ENCODE measurements at regions not wholly inside any gene's neighbourhood (a gene's known extent, or its start where the extent isn't known, plus 50 kb on each side); places are given as distances from the start of the nearest gene placed in this dataset.

GRCh38 chr14:104247336-104248202, 109.2 kb downstream of the KIF26A start:
- TF ChIP-seq HOXA7 (CRISPR knock-in tag; IDR thresholded peaks at IDR 0.05) (no peak), MYC (IDR thresholded peaks at IDR 0.05; ENCODE audit: borderline replicate concordance, low read length) (no peak), POLR2A (IDR thresholded peaks at IDR 0.05; ENCODE audit: low read length) (no peak), GATA3 (IDR thresholded peaks at IDR 0.05; ENCODE audit: borderline replicate concordance) (no peak), TFCP2L1 (CRISPR knock-in tag; IDR thresholded peaks at IDR 0.05) (no peak), FOXS1 (CRISPR knock-in tag; IDR thresholded peaks at IDR 0.05) (no peak), HEYL (CRISPR knock-in tag; IDR thresholded peaks at IDR 0.05) (no peak), FOSB (CRISPR knock-in tag; IDR thresholded peaks at IDR 0.05) (no peak)
- H3K4me1 ChIP-seq, result no peaks in the 10 kb centered on the region
- no peak overlapping the region for H3K27ac ChIP-seq
- no peak for FAIRE-seq
- WGBS (ENCODE audit: missing lambda C conversion rate), result 52% methylated on average over 17 of the region's 24 CpGs
- CTCF ChIA-PET, result interaction anchor here (0.8 kb wide), 1 partner anchor 108 kb away, joined by 3 read pairs; no protein-coding TSS in a partner anchor
- POLR2A ChIA-PET, result no interaction called here
- H3K4me2 ChIP-seq, result no peak overlapping the region
- ATAC-seq, result peak in 1 of 2 experiments; percentile 17; a peak in 2 of 6 replicates
- no peaks in the 10 kb centered on the region; the same call in 1 of the 3 replicates for H3K9me3 ChIP-seq
- H3K4me3 ChIP-seq, result no peak overlapping the region
- no peak for DNase-seq (ENCODE audit: low read depth in 1 of 2, low spot score in 1 of 2)

GRCh38 chr14:104248203-104249055, 110.0 kb downstream of the KIF26A start:
- CTCF ChIA-PET, result interaction anchor here (0.8 kb wide), 1 partner anchor 107 kb away, joined by 3 read pairs; no protein-coding TSS in a partner anchor
- FAIRE-seq, result no peak
- no peaks in the 10 kb centered on the region; the same call in 2 of the 3 replicates for H3K9me3 ChIP-seq

GRCh38 chr14:104249089-104249488, 110.7 kb downstream of the KIF26A start:
- no peak for DNase-seq (ENCODE audit: low read depth in 1 of 2, low spot score in 1 of 2)
- POLR2A ChIA-PET, result no interaction called here
- Histone ChIP-seq H3K4me3 (no peak overlapping the region), H3K27ac (no peak overlapping the region), H3K4me2 (no peak overlapping the region), H3K4me1 (no peaks in the 10 kb centered on the region), H3K9me3 (no peaks in the 10 kb centered on the region)
- FAIRE-seq, result no peak
- ATAC-seq, result no peak
- TF ChIP-seq JUN (IDR thresholded peaks at IDR 0.05), result no peak
- TF ChIP-seq EHF (CRISPR knock-in tag; IDR thresholded peaks at IDR 0.05), result no peak
- no peak for TF ChIP-seq CHD4 (IDR thresholded peaks at IDR 0.05; ENCODE audit: borderline replicate concordance)
- no peak for TF ChIP-seq BCL3 (IDR thresholded peaks at IDR 0.05)
- no peak for TF ChIP-seq HMGXB4 (CRISPR knock-in tag; IDR thresholded peaks at IDR 0.05; ENCODE audit: borderline replicate concordance)
- TF ChIP-seq NPAS2 (CRISPR knock-in tag; IDR thresholded peaks at IDR 0.05; ENCODE audit: borderline replicate concordance), result no peak
- TF ChIP-seq MAZ (IDR thresholded peaks at IDR 0.05; ENCODE audit: borderline replicate concordance, low read depth, low read length), result no peak
- no peak for TF ChIP-seq GATA3 (IDR thresholded peaks at IDR 0.05; ENCODE audit: borderline replicate concordance)
- no peak for TF ChIP-seq FOSB (CRISPR knock-in tag; IDR thresholded peaks at IDR 0.05)
- TF ChIP-seq ELK1 (IDR thresholded peaks at IDR 0.05; ENCODE audit: low read depth, low read length), result no peak
- 56% methylated on average over 5 of the region's 9 CpGs for WGBS (ENCODE audit: missing lambda C conversion rate)
- CTCF ChIA-PET, result no interaction called here

More at GRCh38 chr14:104248203-104249055, 110.0 kb downstream of the KIF26A start:
- no peak overlapping the region for H3K4me3 ChIP-seq
- TF ChIP-seq ZC3H11A (IDR thresholded peaks at IDR 0.05) (no peak), HEYL (CRISPR knock-in tag; IDR thresholded peaks at IDR 0.05) (no peak), JUNB (IDR thresholded peaks at IDR 0.05) (no peak), ZSCAN20 (CRISPR knock-in tag; IDR thresholded peaks at IDR 0.05) (no peak)
- peak; percentile 22 to 28; a peak in 2 of 6 replicates for ATAC-seq
- H3K4me1 ChIP-seq, result no peaks in the 10 kb centered on the region
- H3K4me2 ChIP-seq, result no peak overlapping the region
- no peak overlapping the region for H3K27ac ChIP-seq
- no peak for DNase-seq (ENCODE audit: low read depth in 1 of 2, low spot score in 1 of 2)
- POLR2A ChIA-PET, result no interaction called here
- 69% methylated on average over 26 of the region's 26 CpGs for WGBS (ENCODE audit: missing lambda C conversion rate)

Data from A549 (cell line).